SK-N-SH (cell line): ENCODE measurements at regions not wholly inside any gene's neighbourhood (a gene's known extent, or its start where the extent isn't known, plus 50 kb on each side); places are given as distances from the start of the nearest gene placed in this dataset.

Source experiments
- EZH2phosphoT487 ChIP-seq: fragments of 200-600 bp; sonication (generic); IDR thresholded peaks from 2 replicates; pipeline ENCODE4 v1.6.1; 2017; ENCODE audit warnings: low read depth, mixed run types, mild to moderate bottlenecking, antibody characterized with exemption, moderate library complexity, borderline replicate concordance
- FOXJ3 ChIP-seq: sonication (generic); formaldehyde crosslinking; IDR thresholded peaks from 2 replicates; pipeline ENCODE4 v1.5.1; 2020; ENCODE audit warnings: mild to moderate bottlenecking, missing genetic modification reagents
- POLR2AphosphoS5 ChIP-seq: IDR thresholded peaks from 2 replicates; pipeline ENCODE4 v1.6.1; 2012; ENCODE audit warnings: low read depth, low read length
- SIN3A ChIP-seq: IDR thresholded peaks from 2 replicates; pipeline ENCODE4 v1.6.1; 2012; ENCODE audit warnings: low read depth, mild to moderate bottlenecking, low read length, moderate library complexity, borderline replicate concordance
- SMC3 ChIP-seq: IDR thresholded peaks from 2 replicates; pipeline ENCODE4 v1.6.1; 2012; ENCODE audit warnings: low read depth, low read length, improper control_type of control experiment
- TAF1 ChIP-seq: IDR thresholded peaks from 2 replicates; pipeline ENCODE4 v1.6.1; 2012; ENCODE audit warnings: low read depth, mild to moderate bottlenecking, low read length, moderate library complexity, borderline replicate concordance
- YY1 ChIP-seq: IDR thresholded peaks from 2 replicates; pipeline ENCODE4 v1.4.0; 2012; ENCODE audit warnings: low read depth, mild to moderate bottlenecking
- TF ChIP-seq, protein P1 (sequence below): fragments of 200-600 bp; sonication (generic); IDR thresholded peaks from 2 replicates; pipeline ENCODE4 v1.6.1; 2017; ENCODE audit warnings: antibody characterized with exemption, mild to moderate bottlenecking, moderate library complexity
- TF ChIP-seq, protein P2 (sequence below): IDR thresholded peaks from 2 replicates; pipeline ENCODE4 v1.6.1; 2012; ENCODE audit warnings: mild to moderate bottlenecking, low read depth, low read length, moderate library complexity
- TF ChIP-seq, protein P3 (sequence below): IDR thresholded peaks from 2 replicates; pipeline ENCODE4 v1.4.0; 2012; ENCODE audit warnings: low read depth
- TF ChIP-seq, protein P4 (sequence below): IDR thresholded peaks from 2 replicates; pipeline ENCODE4; 2012

DNA sequence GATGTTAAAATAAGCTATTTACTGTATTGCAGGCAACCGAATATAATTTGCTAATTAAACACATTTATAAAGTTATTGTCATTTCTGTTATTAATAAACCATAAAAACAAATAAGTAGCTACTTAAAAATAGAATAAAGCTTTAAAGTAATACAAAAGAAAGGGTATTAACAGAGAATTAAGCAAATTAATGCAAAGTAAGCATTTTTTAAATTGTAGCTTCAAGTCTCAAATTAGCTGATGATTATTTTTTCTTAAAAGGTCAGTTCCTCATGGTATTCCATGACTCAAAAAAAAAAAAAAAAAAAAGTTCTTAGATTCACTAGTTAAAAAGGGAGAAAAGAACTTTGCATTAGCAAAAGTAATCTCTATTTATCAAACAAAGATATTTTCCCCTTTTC is 292.5 kb downstream of the SLITRK1 start:
- TF ChIP-seq POLR2AphosphoS5 (no peak), SIN3A (no peak), SMC3 (no peak), EZH2phosphoT487 (no peak), TAF1 (no peak), YY1 (no peak), FOXJ3 (CRISPR knock-in tag) (no peak)
- TF ChIP-seq, protein P1, sequence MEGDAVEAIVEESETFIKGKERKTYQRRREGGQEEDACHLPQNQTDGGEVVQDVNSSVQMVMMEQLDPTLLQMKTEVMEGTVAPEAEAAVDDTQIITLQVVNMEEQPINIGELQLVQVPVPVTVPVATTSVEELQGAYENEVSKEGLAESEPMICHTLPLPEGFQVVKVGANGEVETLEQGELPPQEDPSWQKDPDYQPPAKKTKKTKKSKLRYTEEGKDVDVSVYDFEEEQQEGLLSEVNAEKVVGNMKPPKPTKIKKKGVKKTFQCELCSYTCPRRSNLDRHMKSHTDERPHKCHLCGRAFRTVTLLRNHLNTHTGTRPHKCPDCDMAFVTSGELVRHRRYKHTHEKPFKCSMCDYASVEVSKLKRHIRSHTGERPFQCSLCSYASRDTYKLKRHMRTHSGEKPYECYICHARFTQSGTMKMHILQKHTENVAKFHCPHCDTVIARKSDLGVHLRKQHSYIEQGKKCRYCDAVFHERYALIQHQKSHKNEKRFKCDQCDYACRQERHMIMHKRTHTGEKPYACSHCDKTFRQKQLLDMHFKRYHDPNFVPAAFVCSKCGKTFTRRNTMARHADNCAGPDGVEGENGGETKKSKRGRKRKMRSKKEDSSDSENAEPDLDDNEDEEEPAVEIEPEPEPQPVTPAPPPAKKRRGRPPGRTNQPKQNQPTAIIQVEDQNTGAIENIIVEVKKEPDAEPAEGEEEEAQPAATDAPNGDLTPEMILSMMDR = no peak
- TF ChIP-seq, protein P2, sequence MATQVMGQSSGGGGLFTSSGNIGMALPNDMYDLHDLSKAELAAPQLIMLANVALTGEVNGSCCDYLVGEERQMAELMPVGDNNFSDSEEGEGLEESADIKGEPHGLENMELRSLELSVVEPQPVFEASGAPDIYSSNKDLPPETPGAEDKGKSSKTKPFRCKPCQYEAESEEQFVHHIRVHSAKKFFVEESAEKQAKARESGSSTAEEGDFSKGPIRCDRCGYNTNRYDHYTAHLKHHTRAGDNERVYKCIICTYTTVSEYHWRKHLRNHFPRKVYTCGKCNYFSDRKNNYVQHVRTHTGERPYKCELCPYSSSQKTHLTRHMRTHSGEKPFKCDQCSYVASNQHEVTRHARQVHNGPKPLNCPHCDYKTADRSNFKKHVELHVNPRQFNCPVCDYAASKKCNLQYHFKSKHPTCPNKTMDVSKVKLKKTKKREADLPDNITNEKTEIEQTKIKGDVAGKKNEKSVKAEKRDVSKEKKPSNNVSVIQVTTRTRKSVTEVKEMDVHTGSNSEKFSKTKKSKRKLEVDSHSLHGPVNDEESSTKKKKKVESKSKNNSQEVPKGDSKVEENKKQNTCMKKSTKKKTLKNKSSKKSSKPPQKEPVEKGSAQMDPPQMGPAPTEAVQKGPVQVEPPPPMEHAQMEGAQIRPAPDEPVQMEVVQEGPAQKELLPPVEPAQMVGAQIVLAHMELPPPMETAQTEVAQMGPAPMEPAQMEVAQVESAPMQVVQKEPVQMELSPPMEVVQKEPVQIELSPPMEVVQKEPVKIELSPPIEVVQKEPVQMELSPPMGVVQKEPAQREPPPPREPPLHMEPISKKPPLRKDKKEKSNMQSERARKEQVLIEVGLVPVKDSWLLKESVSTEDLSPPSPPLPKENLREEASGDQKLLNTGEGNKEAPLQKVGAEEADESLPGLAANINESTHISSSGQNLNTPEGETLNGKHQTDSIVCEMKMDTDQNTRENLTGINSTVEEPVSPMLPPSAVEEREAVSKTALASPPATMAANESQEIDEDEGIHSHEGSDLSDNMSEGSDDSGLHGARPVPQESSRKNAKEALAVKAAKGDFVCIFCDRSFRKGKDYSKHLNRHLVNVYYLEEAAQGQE = no peak
- TF ChIP-seq, protein P3, sequence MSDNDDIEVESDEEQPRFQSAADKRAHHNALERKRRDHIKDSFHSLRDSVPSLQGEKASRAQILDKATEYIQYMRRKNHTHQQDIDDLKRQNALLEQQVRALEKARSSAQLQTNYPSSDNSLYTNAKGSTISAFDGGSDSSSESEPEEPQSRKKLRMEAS = no peak
- TF ChIP-seq, protein P4, sequence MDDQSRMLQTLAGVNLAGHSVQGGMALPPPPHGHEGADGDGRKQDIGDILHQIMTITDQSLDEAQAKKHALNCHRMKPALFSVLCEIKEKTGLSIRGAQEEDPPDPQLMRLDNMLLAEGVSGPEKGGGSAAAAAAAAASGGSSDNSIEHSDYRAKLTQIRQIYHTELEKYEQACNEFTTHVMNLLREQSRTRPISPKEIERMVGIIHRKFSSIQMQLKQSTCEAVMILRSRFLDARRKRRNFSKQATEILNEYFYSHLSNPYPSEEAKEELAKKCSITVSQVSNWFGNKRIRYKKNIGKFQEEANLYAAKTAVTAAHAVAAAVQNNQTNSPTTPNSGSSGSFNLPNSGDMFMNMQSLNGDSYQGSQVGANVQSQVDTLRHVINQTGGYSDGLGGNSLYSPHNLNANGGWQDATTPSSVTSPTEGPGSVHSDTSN = no peak
